ENCODE measurements at regions not wholly inside any gene's neighbourhood (a gene's known extent, or its start where the extent isn't known, plus 50 kb on each side); places are given as distances from the start of the nearest gene placed in this dataset.

GRCh38 chrX:134737721-134738369 is 59.2 kb downstream of the PABIR2 start:
- no peaks in the 10 kb centered on the region for H3K4me1 ChIP-seq
- no peaks in the 10 kb centered on the region for H3K36me3 ChIP-seq
- no peak for ATAC-seq
- H3K27ac ChIP-seq, result no peak overlapping the region
- WGBS (ENCODE audit: insufficient coverage, low coverage, low lambda C conversion rate, missing lambda C conversion rate), result 44% methylated on average over 12 of the region's 12 CpGs
- TF ChIP-seq POLR2A (IDR thresholded peaks at IDR 0.05) (no peak), CTCF (IDR thresholded peaks at IDR 0.05) (no peak)
- no peaks in the 10 kb centered on the region for H3K27me3 ChIP-seq
- intact Hi-C loops (cut with DNase I), result no loop called here
- DNase-seq, result no peak
- no peaks in the 10 kb centered on the region for H3K9me3 ChIP-seq
- no peak overlapping the region for H3K4me3 ChIP-seq

- Histone ChIP-seq H3K36me3 (no peaks in the 10 kb centered on the region), H3K27ac (no peak overlapping the region), H3K4me3 (no peak overlapping the region), H3K4me1 (no peaks in the 10 kb centered on the region), H3K9me3 (no peaks in the 10 kb centered on the region), H3K27me3 (no peaks in the 10 kb centered on the region)
- intact Hi-C loops (cut with DNase I), result no loop called here
- TF ChIP-seq CTCF (IDR thresholded peaks at IDR 0.05) (no peak), POLR2A (IDR thresholded peaks at IDR 0.05) (no peak)
- ATAC-seq (no peak), DNase-seq (no peak)
- WGBS (ENCODE audit: insufficient coverage, low coverage, low lambda C conversion rate, missing lambda C conversion rate), result 78% methylated on average over 4 of the region's 6 CpGs
Observed at GRCh38 chrX:134737061-134737460, 59.9 kb downstream of the PABIR2 start.

GRCh38 chrX:134736356-134736755 is 60.6 kb downstream of the PABIR2 start:
- 61% methylated on average over 4 of the region's 7 CpGs for WGBS (ENCODE audit: insufficient coverage, low coverage, low lambda C conversion rate, missing lambda C conversion rate)

GRCh38 chrX:134735015-134735414 is 62.0 kb downstream of the PABIR2 start:
- ATAC-seq (no peak), DNase-seq (no peak)
- TF ChIP-seq POLR2A (IDR thresholded peaks at IDR 0.05) (no peak), CTCF (IDR thresholded peaks at IDR 0.05) (no peak)
- Histone ChIP-seq H3K27ac (no peak overlapping the region), H3K27me3 (no peaks in the 10 kb centered on the region), H3K9me3 (no peaks in the 10 kb centered on the region), H3K4me3 (no peak overlapping the region), H3K36me3 (no peaks in the 10 kb centered on the region), H3K4me1 (no peaks in the 10 kb centered on the region)
- intact Hi-C loops (cut with DNase I), result no loop called here
- 56% methylated on average over 2 of the region's 2 CpGs for WGBS (ENCODE audit: insufficient coverage, low coverage, low lambda C conversion rate, missing lambda C conversion rate)

More at GRCh38 chrX:134736356-134736755, 60.6 kb downstream of the PABIR2 start:
- no peak overlapping the region for H3K27ac ChIP-seq
- no peak overlapping the region for H3K4me3 ChIP-seq
- no peaks in the 10 kb centered on the region for H3K36me3 ChIP-seq
- no peaks in the 10 kb centered on the region for H3K9me3 ChIP-seq
- no peak for ATAC-seq
- TF ChIP-seq CTCF (IDR thresholded peaks at IDR 0.05) (no peak), POLR2A (IDR thresholded peaks at IDR 0.05) (no peak)
- H3K27me3 ChIP-seq, result no peaks in the 10 kb centered on the region
- no peaks in the 10 kb centered on the region for H3K4me1 ChIP-seq
- intact Hi-C loops (cut with DNase I), result no loop called here
- DNase-seq, result no peak

Measured in right lobe of liver (tissue), 6 donors.